Activated CD4-positive, alpha-beta memory T cell treated with anti-CD3 and anti-CD28 coated beads for 36 hours (primary cell): ENCODE measurements at regions not wholly inside any gene's neighbourhood (a gene's known extent, or its start where the extent isn't known, plus 50 kb on each side); places are given as distances from the start of the nearest gene placed in this dataset.
"Not testable (repeated sequence)": the region's sequence is repeated elsewhere in the genome, so short reads cannot be mapped to it uniquely, and the experiment has no call there.

Source experiments
- CTCF ChIA-PET: fragments of 350-600 bp; sonication (Branson Sonifier 250); formaldehyde crosslinking; loops from one replicate; lab custom pipeline; 2021; ENCODE audit warnings: antibody characterized with exemption, inconsistent platforms; lab: Charles Lee
- POLR2A ChIA-PET: fragments of 350-600 bp; sonication (Branson Sonifier 250); formaldehyde crosslinking; loops from one replicate; lab custom pipeline; 2021; ENCODE audit warnings: antibody characterized with exemption; lab: Charles Lee
- DNase-seq: peaks from one replicate; pipeline ENCODE4 v3.0.0-alpha.2; 2020
- H3K27ac Mint-ChIP-seq: one replicate; pipeline ENCODE4 v1.8.0; 2021; ENCODE audit warnings: mixed read lengths
- H3K27me3 Mint-ChIP-seq: one replicate; pipeline ENCODE4 v1.8.0; 2021; ENCODE audit warnings: mixed read lengths
- H3K36me3 Mint-ChIP-seq: one replicate; pipeline ENCODE4 v1.8.0; 2021; ENCODE audit warnings: mixed read lengths
- H3K4me1 Mint-ChIP-seq: one replicate; pipeline ENCODE4 v1.8.0; 2021; ENCODE audit warnings: low read depth, mixed read lengths
- H3K4me3 Mint-ChIP-seq: one replicate; pipeline ENCODE4 v1.8.0; 2021; ENCODE audit warnings: mild to moderate bottlenecking, mixed read lengths
- H3K9me3 Mint-ChIP-seq: one replicate; pipeline ENCODE4 v1.8.0; 2021; ENCODE audit warnings: mixed read lengths
- intact Hi-C: fragments of 100-400 bp; cut with micrococcal nuclease; formaldehyde crosslinking; loops from one replicate; pipeline ENCODE4 v1.15.1; 2023

DNA sequence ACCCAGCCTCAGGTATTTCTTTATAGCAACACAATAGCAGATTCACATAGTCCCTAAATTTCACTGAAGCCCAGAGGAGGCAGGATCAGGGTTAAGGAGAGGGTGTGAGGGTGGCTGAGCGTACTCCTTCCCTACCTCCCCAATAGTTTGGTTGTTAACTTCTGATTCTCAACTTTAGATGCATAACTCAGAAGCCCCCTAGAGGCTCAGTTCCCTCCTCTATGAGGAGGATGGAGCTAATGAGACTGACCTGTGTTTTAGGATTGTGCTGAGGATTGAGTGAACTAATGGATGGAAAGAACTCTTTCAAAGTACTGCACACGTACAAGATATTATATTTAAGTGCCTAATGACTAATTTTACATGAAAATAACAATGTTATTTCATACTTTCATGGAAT lies 249.3 kb upstream of the SOX14 start:
- Mint-ChIP-seq H3K36me3 (no peaks in the 10 kb centered on the region), H3K27me3 (no peaks in the 10 kb centered on the region), H3K4me1 (no peaks in the 10 kb centered on the region), H3K4me3 (no peak overlapping the region), H3K9me3 (no peaks in the 10 kb centered on the region), H3K27ac (no peak overlapping the region)
- intact Hi-C loops: no loop called here
- ChIA-PET POLR2A (no interaction called here), CTCF (no interaction called here)
- no peak for DNase-seq

DNA sequence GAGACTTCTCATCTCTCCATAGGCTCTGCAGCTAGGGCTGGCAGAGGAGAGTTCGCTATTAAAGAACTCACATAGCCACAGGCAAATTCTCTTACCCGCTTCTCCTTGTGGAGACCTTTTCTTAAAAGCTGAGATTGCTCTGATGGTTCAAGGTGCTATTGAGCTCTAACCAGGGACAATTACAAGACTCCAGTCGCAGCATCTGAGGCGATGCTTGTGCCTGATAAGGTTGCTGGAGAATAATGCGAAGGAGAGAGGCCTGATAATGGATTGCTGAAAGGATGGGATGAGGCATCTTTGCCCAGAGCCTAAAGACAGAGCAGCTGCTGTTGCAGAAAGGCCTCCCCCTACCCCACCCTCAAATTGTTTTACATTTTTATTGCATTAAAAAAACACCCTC lies 244.5 kb upstream of the SOX14 start:
- ChIA-PET POLR2A (no interaction called here), CTCF (no interaction called here)
- no peaks in the 10 kb centered on the region for H3K36me3 Mint-ChIP-seq
- intact Hi-C loops: no loop called here
- H3K9me3 Mint-ChIP-seq: no peaks in the 10 kb centered on the region
- DNase-seq: no peak
- H3K4me1 Mint-ChIP-seq: no peaks in the 10 kb centered on the region
- no peak overlapping the region for H3K4me3 Mint-ChIP-seq
- no peaks in the 10 kb centered on the region for H3K27me3 Mint-ChIP-seq
- no peak overlapping the region for H3K27ac Mint-ChIP-seq

DNA sequence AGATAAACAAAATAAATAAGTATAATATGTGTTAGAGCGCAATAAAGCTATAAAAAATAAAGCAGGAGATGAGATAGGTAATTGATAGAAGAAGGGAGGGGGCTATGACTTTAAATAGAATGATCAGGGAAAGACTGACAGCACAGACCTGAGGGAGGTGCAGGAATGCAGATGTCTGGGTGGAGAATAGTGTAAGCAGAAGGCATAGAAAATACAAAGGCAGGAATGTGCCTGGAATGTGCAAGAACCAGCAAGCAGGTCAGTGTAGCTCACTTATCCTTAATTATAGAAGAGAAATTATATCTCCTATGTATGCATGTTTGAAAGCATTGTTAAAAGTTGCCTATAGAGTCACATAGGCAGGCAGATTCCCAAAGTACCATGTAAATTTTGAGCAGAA lies 239.4 kb upstream of the SOX14 start:
- H3K9me3 Mint-ChIP-seq: no peaks in the 10 kb centered on the region
- intact Hi-C loops: no loop called here
- H3K27me3 Mint-ChIP-seq: no peaks in the 10 kb centered on the region
- ChIA-PET CTCF (no interaction called here), POLR2A (no interaction called here)
- H3K4me1 Mint-ChIP-seq: no peaks in the 10 kb centered on the region
- H3K36me3 Mint-ChIP-seq: no peaks in the 10 kb centered on the region
- H3K4me3 Mint-ChIP-seq: no peak overlapping the region
- H3K27ac Mint-ChIP-seq: no peak overlapping the region
- DNase-seq: no peak

DNA sequence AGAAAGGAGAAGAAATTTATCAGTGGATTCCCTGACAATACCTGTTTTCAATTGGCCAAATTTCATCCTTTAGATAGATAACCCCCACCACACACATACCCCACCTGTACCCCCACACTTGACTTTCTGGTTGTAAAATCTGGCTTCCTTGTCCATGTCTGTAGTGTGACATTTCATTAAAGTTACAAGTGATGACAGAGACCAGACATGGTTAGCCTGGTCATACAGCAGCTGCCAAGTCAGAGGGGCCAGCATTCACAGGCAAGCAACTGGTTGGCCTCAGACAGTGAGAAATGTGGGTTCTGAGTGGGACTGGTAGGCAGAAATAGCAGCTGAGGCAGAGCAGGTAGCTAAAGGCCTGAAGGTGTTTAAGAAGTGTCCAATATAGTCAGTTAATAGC lies 238.6 kb upstream of the SOX14 start:
- no peak overlapping the region for H3K4me3 Mint-ChIP-seq
- no peaks in the 10 kb centered on the region for H3K36me3 Mint-ChIP-seq
- H3K9me3 Mint-ChIP-seq: no peaks in the 10 kb centered on the region
- no peaks in the 10 kb centered on the region for H3K4me1 Mint-ChIP-seq
- no peaks in the 10 kb centered on the region for H3K27me3 Mint-ChIP-seq
- no peak overlapping the region for H3K27ac Mint-ChIP-seq
- no peak for DNase-seq
- CTCF ChIA-PET: no interaction called here
- POLR2A ChIA-PET: no interaction called here
- intact Hi-C loops: no loop called here

DNA sequence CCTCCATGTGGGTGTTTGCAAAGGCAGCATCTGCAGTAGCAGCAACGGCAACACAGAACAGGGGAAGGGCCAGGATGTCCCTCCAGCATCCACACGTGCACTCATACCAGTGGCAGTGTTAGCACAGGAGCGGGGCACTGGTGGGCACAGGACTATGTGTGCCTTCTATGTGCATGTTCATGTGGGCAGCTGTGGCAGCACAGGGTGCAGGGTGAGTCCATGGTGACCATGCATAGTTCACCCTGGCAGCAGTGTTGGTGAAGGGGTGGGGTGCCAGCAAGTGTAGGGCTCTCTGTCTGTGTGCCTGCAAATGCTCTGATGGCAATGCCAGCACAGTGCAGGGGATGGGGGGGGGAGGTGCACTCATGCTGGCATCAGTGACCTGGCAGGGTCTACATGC lies 222.1 kb upstream of the SOX14 start:
- CTCF ChIA-PET: no interaction called here
- Mint-ChIP-seq H3K4me1 (no peaks in the 10 kb centered on the region), H3K4me3 (no peak overlapping the region), H3K27me3 (no peaks in the 10 kb centered on the region), H3K9me3 (peaks cover 5% of the 10 kb centered on the region), H3K36me3 (no peaks in the 10 kb centered on the region), H3K27ac (no peak overlapping the region)
- POLR2A ChIA-PET: no interaction called here
- intact Hi-C loops: no loop called here
- no peak for DNase-seq

DNA sequence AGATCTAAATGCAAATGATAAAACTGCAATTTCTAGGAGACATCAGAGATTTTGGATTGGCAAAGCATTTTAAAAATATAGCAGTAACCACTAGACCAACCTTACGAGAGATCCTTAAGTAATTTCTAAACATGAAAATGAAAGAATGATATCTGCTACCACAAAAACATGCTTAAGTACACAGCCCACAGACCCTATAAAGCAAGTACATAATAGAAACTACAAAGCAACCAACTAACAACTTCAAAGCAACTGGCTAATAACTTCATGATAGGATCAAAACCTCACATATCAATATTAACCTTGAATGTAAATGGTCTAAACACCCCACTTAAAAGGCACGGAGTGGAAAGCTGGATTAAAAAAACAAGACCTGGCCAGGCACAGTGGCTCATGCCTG lies 209.9 kb upstream of the SOX14 start:
- Mint-ChIP-seq H3K27ac (no peak overlapping the region), H3K27me3 (no peaks in the 10 kb centered on the region), H3K9me3 (peaks cover 3% of the 10 kb centered on the region), H3K36me3 (no peaks in the 10 kb centered on the region), H3K4me3 (no peak overlapping the region), H3K4me1 (no peaks in the 10 kb centered on the region)
- DNase-seq: no peak
- intact Hi-C loops: no loop called here
- CTCF ChIA-PET: no interaction called here
- POLR2A ChIA-PET: no interaction called here

DNA sequence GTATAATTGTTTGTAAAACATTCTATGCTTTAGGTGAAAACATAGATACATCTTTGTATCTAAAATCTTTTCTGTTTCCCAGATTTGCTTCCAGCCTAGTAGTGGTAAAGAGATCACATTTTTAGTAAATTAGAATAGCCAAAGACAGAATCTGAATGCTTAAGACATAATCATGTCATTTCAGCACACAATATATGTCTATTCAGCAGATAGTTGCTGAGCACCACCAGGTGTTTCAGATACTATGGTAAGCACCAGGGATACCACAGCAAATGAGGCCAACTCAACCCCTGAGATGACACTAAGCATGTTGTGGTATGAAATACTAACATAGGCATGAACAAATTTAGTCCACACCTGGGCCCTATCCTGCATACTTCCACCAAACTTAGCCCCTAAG lies 195.2 kb upstream of the SOX14 start:
- Mint-ChIP-seq H3K36me3 (no peaks in the 10 kb centered on the region), H3K27ac (no peak overlapping the region), H3K9me3 (peaks cover 6% of the 10 kb centered on the region), H3K27me3 (no peaks in the 10 kb centered on the region), H3K4me3 (no peak overlapping the region), H3K4me1 (no peaks in the 10 kb centered on the region)
- POLR2A ChIA-PET: no interaction called here
- intact Hi-C loops: no loop called here
- CTCF ChIA-PET: no interaction called here
- no peak for DNase-seq

DNA sequence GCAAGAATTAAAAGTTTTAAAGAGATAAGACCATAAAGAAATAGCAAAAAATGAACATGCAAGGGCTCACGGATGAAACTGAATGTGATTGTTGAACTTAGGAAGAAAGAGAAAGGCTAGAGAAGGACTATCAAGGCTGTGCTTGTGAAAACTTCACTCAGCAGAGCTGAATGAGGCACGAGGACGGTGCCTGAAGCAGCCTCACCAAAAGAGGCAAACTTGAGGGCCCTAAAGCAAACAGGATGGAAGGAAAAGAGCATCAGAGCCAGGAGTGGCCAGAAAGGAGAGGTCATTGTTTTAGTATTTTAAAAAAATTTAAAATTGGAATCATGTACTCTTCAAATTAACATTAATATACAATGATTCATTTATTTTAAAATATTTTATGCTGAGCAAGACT lies 191.2 kb upstream of the SOX14 start:
- no peaks in the 10 kb centered on the region for H3K36me3 Mint-ChIP-seq
- H3K27ac Mint-ChIP-seq: no peak overlapping the region
- POLR2A ChIA-PET: no interaction called here
- no peak overlapping the region for H3K4me3 Mint-ChIP-seq
- H3K9me3 Mint-ChIP-seq: peaks cover 4% of the 10 kb centered on the region
- no peaks in the 10 kb centered on the region for H3K27me3 Mint-ChIP-seq
- CTCF ChIA-PET: no interaction called here
- H3K4me1 Mint-ChIP-seq: no peaks in the 10 kb centered on the region
- no peak for DNase-seq
- intact Hi-C loops: no loop called here

DNA sequence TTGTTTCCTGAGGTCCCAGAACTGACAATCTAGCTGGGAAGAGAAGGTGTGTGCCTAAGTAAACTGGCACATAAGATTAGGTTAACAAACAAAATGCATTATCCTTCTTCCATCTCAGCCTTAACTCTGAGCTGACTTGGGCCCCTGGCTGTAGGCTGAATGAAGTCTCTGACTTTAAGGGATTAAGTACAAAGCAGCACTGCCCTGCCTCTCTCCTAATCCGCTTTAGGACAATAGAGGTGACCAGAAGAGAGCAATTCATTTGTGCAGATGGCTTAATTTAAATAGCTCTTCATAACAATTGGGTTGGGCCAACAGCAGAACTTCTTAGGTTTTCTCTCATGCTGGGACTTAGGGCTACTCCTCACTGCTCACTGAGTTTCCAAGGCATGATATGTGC lies 181.6 kb upstream of the SOX14 start:
- ChIA-PET CTCF (no interaction called here), POLR2A (no interaction called here)
- Mint-ChIP-seq H3K27me3 (no peaks in the 10 kb centered on the region), H3K4me3 (no peak overlapping the region), H3K36me3 (no peaks in the 10 kb centered on the region), H3K27ac (no peak overlapping the region), H3K9me3 (peaks cover 8% of the 10 kb centered on the region), H3K4me1 (no peaks in the 10 kb centered on the region)
- no peak for DNase-seq
- intact Hi-C loops: no loop called here

DNA sequence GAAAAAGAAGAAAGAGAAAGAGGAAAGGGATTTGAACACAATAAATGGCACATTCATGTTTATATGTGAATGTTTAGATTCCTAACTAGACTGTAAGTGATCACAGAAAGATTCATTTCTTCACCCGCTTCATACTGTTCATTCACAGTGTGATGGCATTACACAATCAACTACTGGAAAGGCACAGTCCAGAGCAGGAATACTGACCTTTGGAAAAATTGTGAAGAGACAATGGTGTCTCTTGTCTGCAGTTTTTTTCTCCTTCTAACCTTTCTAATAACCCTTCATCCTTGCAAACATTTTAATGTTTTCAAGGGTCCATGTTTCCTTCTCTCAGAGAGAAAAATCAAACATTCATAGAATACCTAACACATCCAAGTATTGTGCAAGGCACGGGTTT lies 180.9 kb upstream of the SOX14 start:
- intact Hi-C loops: no loop called here
- POLR2A ChIA-PET: no interaction called here
- Mint-ChIP-seq H3K4me1 (no peaks in the 10 kb centered on the region), H3K9me3 (peaks cover 5% of the 10 kb centered on the region), H3K27me3 (no peaks in the 10 kb centered on the region), H3K4me3 (no peak overlapping the region), H3K36me3 (no peaks in the 10 kb centered on the region), H3K27ac (no peak overlapping the region)
- DNase-seq: no peak
- CTCF ChIA-PET: no interaction called here

DNA sequence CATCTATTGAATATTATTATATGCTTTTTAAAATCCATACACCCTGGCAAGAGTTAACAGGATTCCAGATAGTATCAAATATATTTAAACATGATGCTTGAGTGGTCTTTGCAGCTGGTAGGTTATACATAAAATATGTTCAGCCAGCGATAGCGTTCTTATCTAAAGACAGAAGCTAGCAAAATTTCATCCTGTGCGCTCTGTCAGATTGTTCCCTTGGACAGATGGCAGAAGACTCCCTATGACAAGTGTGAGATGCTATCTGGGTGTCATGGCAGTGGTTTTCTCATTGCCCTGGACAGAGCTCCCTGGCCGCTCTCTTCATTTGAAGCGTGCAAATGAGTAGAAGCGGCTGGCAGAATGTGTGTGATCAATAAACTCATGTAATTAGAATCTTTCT lies 175.2 kb upstream of the SOX14 start:
- H3K9me3 Mint-ChIP-seq: peaks cover 2% of the 10 kb centered on the region
- DNase-seq: no peak
- no peaks in the 10 kb centered on the region for H3K27me3 Mint-ChIP-seq
- CTCF ChIA-PET: no interaction called here
- H3K27ac Mint-ChIP-seq: no peak overlapping the region
- H3K4me1 Mint-ChIP-seq: no peaks in the 10 kb centered on the region
- intact Hi-C loops: no loop called here
- H3K36me3 Mint-ChIP-seq: no peaks in the 10 kb centered on the region
- POLR2A ChIA-PET: no interaction called here
- no peak overlapping the region for H3K4me3 Mint-ChIP-seq

DNA sequence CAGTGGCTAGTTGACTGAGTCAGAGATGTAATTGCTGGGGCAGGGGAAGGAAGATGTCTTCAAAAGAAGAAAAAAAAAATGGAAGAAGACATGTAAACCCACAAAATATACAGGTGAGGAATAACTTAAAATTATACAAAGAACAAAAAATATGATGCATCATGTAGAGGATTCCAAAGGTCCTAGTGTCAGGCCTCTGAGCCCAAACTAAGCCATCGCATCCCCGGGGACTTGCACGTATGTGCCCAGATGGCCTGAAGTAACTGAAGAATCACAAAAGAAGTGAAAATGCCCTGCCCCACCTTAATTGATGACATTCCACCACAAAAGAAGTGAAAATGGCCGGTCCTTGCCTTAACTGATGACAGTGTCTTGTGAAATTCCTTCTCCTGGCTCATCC lies 168.7 kb upstream of the SOX14 start:
- DNase-seq, H3K4me1 Mint-ChIP-seq, H3K36me3 Mint-ChIP-seq, intact Hi-C loops, POLR2A ChIA-PET, H3K27ac Mint-ChIP-seq, CTCF ChIA-PET, H3K9me3 Mint-ChIP-seq, H3K4me3 Mint-ChIP-seq, H3K27me3 Mint-ChIP-seq: not testable (repeated sequence)

DNA sequence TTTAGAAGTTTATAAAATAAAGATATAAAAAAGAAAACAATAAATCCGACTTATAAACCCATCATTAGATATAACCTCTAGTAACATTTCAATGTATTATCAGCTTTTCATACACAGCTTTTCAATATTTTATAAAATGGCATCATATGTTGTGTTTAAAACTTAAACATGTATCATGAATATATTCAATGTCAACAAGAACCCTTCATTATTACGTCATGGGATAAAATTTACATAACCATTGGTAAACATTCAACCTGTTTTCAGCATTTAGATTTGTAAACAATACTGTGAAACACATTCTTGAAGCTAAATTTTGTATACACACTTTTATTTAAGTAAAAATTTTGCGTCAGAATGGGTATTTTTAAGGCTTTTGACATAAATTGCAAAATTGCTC lies 153.4 kb upstream of the SOX14 start:
- H3K4me1 Mint-ChIP-seq: no peaks in the 10 kb centered on the region
- intact Hi-C loops: no loop called here
- POLR2A ChIA-PET: no interaction called here
- no peaks in the 10 kb centered on the region for H3K36me3 Mint-ChIP-seq
- H3K27ac Mint-ChIP-seq: no peak overlapping the region
- no peak overlapping the region for H3K4me3 Mint-ChIP-seq
- CTCF ChIA-PET: no interaction called here
- no peak for DNase-seq
- peaks cover 3% of the 10 kb centered on the region for H3K9me3 Mint-ChIP-seq
- H3K27me3 Mint-ChIP-seq: no peaks in the 10 kb centered on the region

DNA sequence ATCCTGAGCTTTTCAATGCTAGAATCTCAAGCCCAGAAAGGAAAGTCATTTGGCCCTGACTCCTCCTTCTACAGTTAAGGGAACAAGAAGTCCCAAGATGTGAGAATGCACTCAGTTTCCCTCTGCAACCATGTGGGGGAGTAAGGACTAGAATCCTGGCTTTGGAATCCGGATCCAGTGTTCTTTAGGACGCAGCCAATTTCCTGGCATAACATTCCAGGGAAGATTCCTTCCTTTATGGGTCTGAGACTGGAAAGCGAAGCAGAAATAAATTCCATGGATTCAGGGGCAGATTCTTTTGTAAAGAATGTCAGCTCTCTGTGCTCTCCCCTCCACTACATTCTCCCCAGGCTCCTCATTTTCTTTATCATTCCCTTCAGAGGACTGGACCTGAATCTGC lies 151.8 kb upstream of the SOX14 start:
- H3K4me3 Mint-ChIP-seq: no peak overlapping the region
- ChIA-PET CTCF (no interaction called here), POLR2A (no interaction called here)
- H3K27me3 Mint-ChIP-seq: no peaks in the 10 kb centered on the region
- H3K9me3 Mint-ChIP-seq: peaks cover 5% of the 10 kb centered on the region
- no peak for DNase-seq
- H3K4me1 Mint-ChIP-seq: no peaks in the 10 kb centered on the region
- no peak overlapping the region for H3K27ac Mint-ChIP-seq
- no peaks in the 10 kb centered on the region for H3K36me3 Mint-ChIP-seq
- intact Hi-C loops: no loop called here
